ENCODE measurements at regions not wholly inside any gene's neighbourhood (a gene's known extent, or its start where the extent isn't known, plus 50 kb on each side); places are given as distances from the start of the nearest gene placed in this dataset.
"Not testable (repeated sequence)": the region's sequence is repeated elsewhere in the genome, so short reads cannot be mapped to it uniquely, and the experiment has no call there.

DNA sequence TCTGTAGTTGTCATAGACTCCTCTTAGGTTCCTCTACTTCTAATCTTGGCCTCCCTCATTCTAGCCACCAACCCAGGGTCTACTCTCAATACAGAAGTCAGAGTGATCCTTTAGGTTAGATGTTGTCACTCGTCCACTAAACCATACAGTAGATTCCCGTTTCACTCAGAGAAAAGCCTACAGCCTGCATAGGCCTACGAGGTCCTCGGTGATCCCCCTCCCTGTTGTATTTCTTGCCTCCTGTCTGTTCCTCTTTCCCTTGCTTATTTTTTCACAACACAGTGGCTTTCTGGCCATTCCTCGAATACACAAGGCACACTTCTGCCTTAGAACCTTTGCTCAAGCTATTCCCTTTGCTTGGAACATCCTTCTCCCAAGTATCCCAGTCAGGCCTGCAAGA lies 183.0 kb upstream of the PRSS1 start:
- H3K4me1 ChIP-seq (ENCODE audit: control insufficient read depth, insufficient read depth, low read length): no peaks in the 10 kb centered on the region
- no peak overlapping the region for H3K4me3 ChIP-seq (ENCODE audit: low read depth, low read length)
- H3K9me3 ChIP-seq (ENCODE audit: control insufficient read depth, insufficient read depth, low read length): no peaks in the 10 kb centered on the region
- H3K27me3 ChIP-seq (ENCODE audit: control insufficient read depth, insufficient read depth, low read length): no peaks in the 10 kb centered on the region
- no peaks in the 10 kb centered on the region for H3K36me3 ChIP-seq (ENCODE audit: control insufficient read depth, insufficient read depth, low read length)
- 91% methylated on average over 5 of the region's 5 CpGs for WGBS (ENCODE audit: insufficient coverage)
- H3K27ac ChIP-seq (ENCODE audit: low read depth, low read length): no peak overlapping the region
- no peak for DNase-seq (ENCODE audit: low read depth in 4 of 6, low spot score in 6 of 6)

DNA sequence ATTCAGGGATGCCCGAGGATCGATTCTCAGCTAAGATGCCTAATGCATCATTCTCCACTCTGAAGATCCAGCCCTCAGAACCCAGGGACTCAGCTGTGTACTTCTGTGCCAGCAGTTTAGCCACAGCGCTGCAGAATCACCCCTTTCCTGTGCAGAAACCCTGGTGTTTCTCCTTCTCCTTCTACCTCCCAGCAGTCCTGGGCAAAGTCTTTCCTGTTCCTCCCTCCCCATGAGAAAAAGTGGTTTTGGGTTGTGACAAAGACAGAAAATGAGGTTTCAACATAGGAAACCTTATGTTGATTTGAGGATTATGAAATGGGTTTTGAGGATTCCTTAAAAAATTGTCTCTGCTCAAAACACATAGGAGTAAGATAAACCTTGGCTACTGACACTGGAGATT lies 185.1 kb upstream of the PRSS1 start:
- DNase-seq (ENCODE audit: low read depth in 4 of 6, low spot score in 6 of 6); H3K4me3 ChIP-seq (ENCODE audit: low read depth, low read length); H3K4me1 ChIP-seq (ENCODE audit: control insufficient read depth, insufficient read depth, low read length); H3K27me3 ChIP-seq (ENCODE audit: control insufficient read depth, insufficient read depth, low read length); H3K9me3 ChIP-seq (ENCODE audit: control insufficient read depth, insufficient read depth, low read length); H3K27ac ChIP-seq (ENCODE audit: low read depth, low read length); H3K36me3 ChIP-seq (ENCODE audit: control insufficient read depth, insufficient read depth, low read length): not testable (repeated sequence)
- WGBS (ENCODE audit: insufficient coverage): no CpG with 5 or more reads among the region's 3 CpGs

DNA sequence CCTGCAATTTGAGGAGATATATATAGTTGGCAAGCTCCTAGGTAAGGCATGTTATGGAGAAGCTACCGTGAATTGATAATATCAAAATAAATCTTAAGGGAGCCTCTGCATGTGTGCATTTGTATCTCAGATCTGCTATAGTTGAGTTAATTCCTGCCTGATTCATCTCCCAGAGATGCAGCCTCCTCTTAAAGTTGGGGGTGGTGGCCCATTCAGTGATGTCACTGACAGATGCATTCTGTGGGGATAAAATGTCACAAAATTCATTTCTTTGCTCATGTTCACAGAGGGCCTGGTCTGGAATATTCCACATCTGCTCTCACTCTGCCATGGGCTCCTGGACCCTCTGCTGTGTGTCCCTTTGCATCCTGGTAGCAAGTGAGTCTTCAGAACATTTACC lies 185.8 kb upstream of the PRSS1 start:
- Histone ChIP-seq H3K4me3 (ENCODE audit: low read depth, low read length) (no peak overlapping the region), H3K9me3 (ENCODE audit: control insufficient read depth, insufficient read depth, low read length) (no peaks in the 10 kb centered on the region), H3K27ac (ENCODE audit: low read depth, low read length) (no peak overlapping the region), H3K36me3 (ENCODE audit: control insufficient read depth, insufficient read depth, low read length) (no peaks in the 10 kb centered on the region), H3K4me1 (ENCODE audit: control insufficient read depth, insufficient read depth, low read length) (no peaks in the 10 kb centered on the region), H3K27me3 (ENCODE audit: control insufficient read depth, insufficient read depth, low read length) (no peaks in the 10 kb centered on the region)
- DNase-seq (ENCODE audit: low read depth in 4 of 6, low spot score in 6 of 6): no peak
- WGBS (ENCODE audit: insufficient coverage): no CpG with 5 or more reads among the region's 1 CpG

DNA sequence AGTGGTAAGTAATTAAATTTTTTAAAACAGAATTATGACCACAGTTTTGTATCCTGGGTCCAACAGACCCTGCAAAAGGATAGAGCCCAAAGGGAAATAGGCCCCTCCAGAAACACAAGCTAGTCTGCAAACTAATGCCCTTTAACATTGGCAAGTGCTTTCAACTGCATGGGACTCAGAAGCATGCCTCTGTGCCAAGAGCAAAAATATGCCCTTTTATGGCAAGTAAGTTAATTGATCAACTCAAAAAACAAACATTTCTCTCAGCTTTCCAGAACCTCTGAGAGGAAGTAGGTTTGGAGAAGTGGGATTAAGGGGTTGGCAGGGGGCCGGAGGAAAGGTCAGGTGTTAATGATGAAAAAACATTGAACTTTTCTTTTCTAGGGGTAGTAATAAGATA lies 186.6 kb upstream of the PRSS1 start:
- no peaks in the 10 kb centered on the region for H3K36me3 ChIP-seq (ENCODE audit: control insufficient read depth, insufficient read depth, low read length)
- no peaks in the 10 kb centered on the region for H3K4me1 ChIP-seq (ENCODE audit: control insufficient read depth, insufficient read depth, low read length)
- H3K9me3 ChIP-seq (ENCODE audit: control insufficient read depth, insufficient read depth, low read length): no peaks in the 10 kb centered on the region
- no peaks in the 10 kb centered on the region for H3K27me3 ChIP-seq (ENCODE audit: control insufficient read depth, insufficient read depth, low read length)
- no peak overlapping the region for H3K27ac ChIP-seq (ENCODE audit: low read depth, low read length)
- no CpG with 5 or more reads among the region's 1 CpG for WGBS (ENCODE audit: insufficient coverage)
- DNase-seq (ENCODE audit: low read depth in 4 of 6, low spot score in 6 of 6): no peak
- no peak overlapping the region for H3K4me3 ChIP-seq (ENCODE audit: low read depth, low read length)

DNA sequence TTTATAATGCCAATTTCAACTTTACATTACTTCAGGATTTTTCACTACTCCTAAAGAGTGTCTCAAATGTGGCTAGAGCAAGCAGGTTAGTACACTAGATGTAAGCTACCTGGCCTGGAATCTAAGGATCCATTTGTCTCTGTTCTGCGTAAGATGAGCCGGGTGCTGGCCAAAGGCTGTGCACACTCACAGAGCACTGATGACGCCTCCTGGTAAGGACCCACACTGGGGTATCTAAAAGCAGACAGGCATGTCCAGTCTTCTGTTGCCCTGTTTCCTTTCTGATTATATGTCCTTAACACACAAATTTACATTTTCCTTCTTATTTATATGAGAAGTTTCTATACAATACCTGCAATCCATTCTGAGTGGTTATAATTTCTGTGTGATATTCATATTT lies 187.9 kb upstream of the PRSS1 start:
- H3K4me1 ChIP-seq (ENCODE audit: control insufficient read depth, insufficient read depth, low read length); H3K36me3 ChIP-seq (ENCODE audit: control insufficient read depth, insufficient read depth, low read length); H3K27me3 ChIP-seq (ENCODE audit: control insufficient read depth, insufficient read depth, low read length); DNase-seq (ENCODE audit: low read depth in 4 of 6, low spot score in 6 of 6); H3K4me3 ChIP-seq (ENCODE audit: low read depth, low read length); H3K9me3 ChIP-seq (ENCODE audit: control insufficient read depth, insufficient read depth, low read length); H3K27ac ChIP-seq (ENCODE audit: low read depth, low read length): not testable (repeated sequence)
- 97% methylated on average over 3 of the region's 3 CpGs for WGBS (ENCODE audit: insufficient coverage)

DNA sequence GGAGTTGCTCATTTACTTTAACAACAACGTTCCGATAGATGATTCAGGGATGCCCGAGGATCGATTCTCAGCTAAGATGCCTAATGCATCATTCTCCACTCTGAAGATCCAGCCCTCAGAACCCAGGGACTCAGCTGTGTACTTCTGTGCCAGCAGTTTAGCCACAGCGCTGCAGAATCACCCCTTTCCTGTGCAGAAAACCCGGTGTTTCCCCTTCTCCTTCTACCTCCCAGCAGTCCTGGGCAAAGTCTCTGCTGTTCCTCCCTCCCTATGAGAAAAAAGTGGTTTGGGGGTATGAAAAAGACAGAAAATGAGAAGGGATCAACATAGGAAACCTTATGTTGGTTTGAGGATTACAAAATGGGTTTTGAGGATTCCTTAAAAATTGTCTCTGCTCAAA lies 188.5 kb upstream of the PRSS1 start:
- not testable (repeated sequence) for H3K27me3 ChIP-seq (ENCODE audit: control insufficient read depth, insufficient read depth, low read length); DNase-seq (ENCODE audit: low read depth in 4 of 6, low spot score in 6 of 6); H3K27ac ChIP-seq (ENCODE audit: low read depth, low read length); H3K9me3 ChIP-seq (ENCODE audit: control insufficient read depth, insufficient read depth, low read length); H3K4me1 ChIP-seq (ENCODE audit: control insufficient read depth, insufficient read depth, low read length); H3K4me3 ChIP-seq (ENCODE audit: low read depth, low read length); H3K36me3 ChIP-seq (ENCODE audit: control insufficient read depth, insufficient read depth, low read length)
- WGBS (ENCODE audit: insufficient coverage): no CpG with 5 or more reads among the region's 6 CpGs

DNA sequence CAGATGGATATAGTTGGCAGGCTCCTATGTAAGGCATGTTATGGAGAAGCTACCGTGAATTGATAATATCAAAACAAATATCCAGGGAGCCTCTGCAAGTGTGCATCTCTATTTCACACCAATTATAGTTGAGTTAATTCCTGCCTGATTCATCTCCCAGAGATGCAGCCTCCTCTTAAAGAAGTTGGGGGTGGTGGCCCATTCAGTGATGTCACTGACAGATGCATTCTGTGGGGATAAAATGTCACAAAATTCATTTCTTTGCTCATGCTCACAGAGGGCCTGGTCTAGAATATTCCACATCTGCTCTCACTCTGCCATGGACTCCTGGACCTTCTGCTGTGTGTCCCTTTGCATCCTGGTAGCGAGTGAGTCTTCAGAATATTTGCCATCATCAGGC lies 189.1 kb upstream of the PRSS1 start:
- Histone ChIP-seq H3K27ac (ENCODE audit: low read depth, low read length) (no peak overlapping the region), H3K9me3 (ENCODE audit: control insufficient read depth, insufficient read depth, low read length) (no peaks in the 10 kb centered on the region), H3K36me3 (ENCODE audit: control insufficient read depth, insufficient read depth, low read length) (no peaks in the 10 kb centered on the region), H3K4me1 (ENCODE audit: control insufficient read depth, insufficient read depth, low read length) (no peaks in the 10 kb centered on the region), H3K27me3 (ENCODE audit: control insufficient read depth, insufficient read depth, low read length) (no peaks in the 10 kb centered on the region), H3K4me3 (ENCODE audit: low read depth, low read length) (no peak overlapping the region)
- no peak for DNase-seq (ENCODE audit: low read depth in 4 of 6, low spot score in 6 of 6)
- 91% methylated on average over 1 of the region's 2 CpGs for WGBS (ENCODE audit: insufficient coverage)

DNA sequence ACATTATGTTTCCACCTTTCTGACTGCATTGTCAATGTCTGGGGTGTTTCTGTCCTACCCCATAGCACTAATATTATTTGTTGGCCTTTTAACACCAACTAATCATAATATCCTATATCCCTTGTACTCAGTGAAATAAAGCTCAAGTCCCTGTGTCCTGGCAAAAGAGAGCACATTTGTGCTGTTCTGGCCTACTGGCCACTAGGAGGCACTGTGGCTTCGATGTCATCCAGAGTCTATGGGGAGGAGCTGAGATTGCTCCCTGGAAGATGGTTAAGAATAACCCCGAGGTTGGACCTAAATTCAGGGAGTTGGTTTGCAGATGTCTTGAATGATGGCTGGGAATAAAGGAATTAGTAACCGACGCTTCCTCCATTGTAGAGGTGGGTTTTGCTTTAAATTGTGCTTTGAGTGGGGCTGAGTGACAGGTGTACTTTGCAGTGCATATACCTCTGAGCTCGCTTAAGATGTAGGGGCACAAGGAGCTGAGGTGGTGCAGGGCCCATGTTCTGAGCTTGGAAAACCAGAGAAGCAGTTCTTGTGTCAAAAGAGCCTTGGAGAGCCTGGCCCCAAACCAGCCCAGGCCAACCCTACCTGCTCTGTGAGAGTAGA lies 191.2 kb upstream of the PRSS1 start:
- no peaks in the 10 kb centered on the region for H3K27me3 ChIP-seq (ENCODE audit: control insufficient read depth, insufficient read depth, low read length)
- WGBS (ENCODE audit: insufficient coverage): 42% methylated on average over 5 of the region's 5 CpGs
- H3K9me3 ChIP-seq (ENCODE audit: control insufficient read depth, insufficient read depth, low read length): no peaks in the 10 kb centered on the region
- H3K4me1 ChIP-seq (ENCODE audit: control insufficient read depth, insufficient read depth, low read length): no peaks in the 10 kb centered on the region
- H3K36me3 ChIP-seq (ENCODE audit: control insufficient read depth, insufficient read depth, low read length): no peaks in the 10 kb centered on the region
- H3K4me3 ChIP-seq (ENCODE audit: low read depth, low read length): no peak overlapping the region
- no peak for DNase-seq (ENCODE audit: low read depth in 4 of 6, low spot score in 6 of 6)
- no peak overlapping the region for H3K27ac ChIP-seq (ENCODE audit: low read depth, low read length)

DNA sequence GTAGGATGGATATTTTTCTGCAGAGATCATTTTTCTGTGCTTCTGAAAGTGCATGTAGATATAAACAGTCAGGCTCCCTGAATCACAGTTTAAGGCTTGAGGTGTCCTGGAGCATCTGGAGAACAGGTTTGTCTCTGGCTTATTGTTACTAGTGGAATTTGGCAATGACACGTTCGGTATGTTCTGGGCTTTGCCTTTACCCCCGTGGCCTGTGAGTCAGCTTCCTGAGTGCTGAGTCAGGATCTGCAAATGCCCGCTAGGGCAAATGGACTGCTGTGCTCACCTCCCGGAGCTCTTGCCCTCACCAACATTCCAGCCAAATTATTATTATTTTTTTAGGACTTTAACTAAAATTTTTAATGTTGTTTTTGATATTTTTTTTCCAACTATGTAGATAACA lies 192.5 kb upstream of the PRSS1 start:
- no peaks in the 10 kb centered on the region for H3K9me3 ChIP-seq (ENCODE audit: control insufficient read depth, insufficient read depth, low read length)
- H3K36me3 ChIP-seq (ENCODE audit: control insufficient read depth, insufficient read depth, low read length): no peaks in the 10 kb centered on the region
- no peak for DNase-seq (ENCODE audit: low read depth in 4 of 6, low spot score in 6 of 6)
- WGBS (ENCODE audit: insufficient coverage): 43% methylated on average over 3 of the region's 5 CpGs
- no peaks in the 10 kb centered on the region for H3K4me1 ChIP-seq (ENCODE audit: control insufficient read depth, insufficient read depth, low read length)
- H3K27ac ChIP-seq (ENCODE audit: low read depth, low read length): no peak overlapping the region
- no peak overlapping the region for H3K4me3 ChIP-seq (ENCODE audit: low read depth, low read length)
- H3K27me3 ChIP-seq (ENCODE audit: control insufficient read depth, insufficient read depth, low read length): no peaks in the 10 kb centered on the region

DNA sequence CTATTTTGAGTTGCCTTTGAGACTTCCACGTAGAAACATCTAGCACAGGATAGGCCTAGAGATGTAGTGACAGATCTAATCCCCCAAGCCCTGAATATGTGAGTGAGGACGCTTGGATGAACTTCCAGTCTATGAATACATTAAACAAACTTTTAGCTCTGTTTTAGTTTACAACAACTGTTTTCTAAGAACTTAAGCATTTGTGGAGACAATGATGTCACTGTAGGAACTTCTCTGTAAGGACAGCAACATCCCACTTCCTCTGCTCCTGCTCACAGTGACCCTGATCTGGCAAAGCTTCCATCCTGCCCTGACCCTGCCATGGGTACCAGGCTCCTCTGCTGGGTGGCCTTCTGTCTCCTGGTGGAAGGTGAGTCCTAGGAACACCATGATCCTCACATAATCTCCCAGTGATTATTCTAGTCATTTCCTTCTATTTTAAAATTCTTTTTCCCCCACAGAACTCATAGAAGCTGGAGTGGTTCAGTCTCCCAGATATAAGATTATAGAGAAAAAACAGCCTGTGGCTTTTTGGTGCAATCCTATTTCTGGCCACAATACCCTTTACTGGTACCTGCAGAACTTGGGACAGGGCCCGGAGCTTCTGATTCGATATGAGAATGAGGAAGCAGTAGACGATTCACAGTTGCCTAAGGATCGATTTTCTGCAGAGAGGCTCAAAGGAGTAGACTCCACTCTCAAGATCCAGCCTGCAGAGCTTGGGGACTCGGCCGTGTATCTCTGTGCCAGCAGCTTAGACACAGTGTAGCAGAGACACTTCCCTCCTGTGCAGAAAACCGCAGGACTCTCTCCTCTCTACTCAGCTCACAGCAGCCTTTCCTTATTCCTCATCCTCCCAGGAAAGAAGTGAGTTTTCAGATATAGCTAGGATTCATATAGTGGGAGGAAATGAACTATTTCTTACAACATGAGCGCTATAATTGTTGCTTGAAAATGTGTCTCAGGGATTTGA lies 194.4 kb upstream of the PRSS1 start:
- no peaks in the 10 kb centered on the region for H3K9me3 ChIP-seq (ENCODE audit: control insufficient read depth, insufficient read depth, low read length)
- no peak for DNase-seq (ENCODE audit: low read depth in 4 of 6, low spot score in 6 of 6)
- 84% methylated on average over 4 of the region's 10 CpGs for WGBS (ENCODE audit: insufficient coverage)
- H3K27me3 ChIP-seq (ENCODE audit: control insufficient read depth, insufficient read depth, low read length): no peaks in the 10 kb centered on the region
- H3K4me1 ChIP-seq (ENCODE audit: control insufficient read depth, insufficient read depth, low read length): no peaks in the 10 kb centered on the region
- H3K36me3 ChIP-seq (ENCODE audit: control insufficient read depth, insufficient read depth, low read length): no peaks in the 10 kb centered on the region
- H3K4me3 ChIP-seq (ENCODE audit: low read depth, low read length): no peak overlapping the region
- H3K27ac ChIP-seq (ENCODE audit: low read depth, low read length): no peak overlapping the region

Measured in spinal cord (tissue), 9 donors.